Lower leg skin (tissue), 3 donors: ENCODE measurements at regions not wholly inside any gene's neighbourhood (a gene's known extent, or its start where the extent isn't known, plus 50 kb on each side); places are given as distances from the start of the nearest gene placed in this dataset.

ENCODE experiments used
- POLR2A ChIP-seq, 2 donors: fragments of 450-650 bp; IDR thresholded peaks; one replicate each; pipeline ENCODE4 v1.6.1; 2016 to 2017; ENCODE audit warnings: antibody characterized with exemption in 2 of 2, mild to moderate bottlenecking in 1 of 2, moderate library complexity in 1 of 2
- TF ChIP-seq, protein P1 (sequence below), 3 donors: fragments of 450-650 bp; IDR thresholded peaks; one replicate each; pipeline ENCODE4 v1.5.1; 2016; ENCODE audit warnings: antibody characterized with exemption in 3 of 3, mild to moderate bottlenecking in 3 of 3, moderate library complexity in 2 of 3

DNA sequence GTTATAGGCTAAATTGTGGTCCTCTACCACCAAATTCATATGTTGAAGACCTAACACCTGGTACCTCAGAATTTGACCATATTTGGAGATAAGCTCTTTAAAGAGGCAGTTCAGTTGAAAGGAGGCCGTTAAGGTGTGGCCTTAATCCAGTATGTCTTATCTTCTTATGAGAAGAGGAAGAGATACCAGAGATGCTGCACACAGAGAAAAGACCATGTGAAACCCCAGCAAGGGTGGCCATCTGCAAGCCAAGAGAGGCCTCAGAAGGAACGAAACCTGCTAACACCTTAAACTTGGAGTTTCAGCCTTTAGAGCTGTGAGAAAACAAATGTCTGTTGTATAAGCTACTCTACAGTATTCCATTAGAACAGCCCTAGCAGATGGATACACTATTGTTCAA, 528.1 kb upstream of the DCC start:
- TF ChIP-seq, protein P1, sequence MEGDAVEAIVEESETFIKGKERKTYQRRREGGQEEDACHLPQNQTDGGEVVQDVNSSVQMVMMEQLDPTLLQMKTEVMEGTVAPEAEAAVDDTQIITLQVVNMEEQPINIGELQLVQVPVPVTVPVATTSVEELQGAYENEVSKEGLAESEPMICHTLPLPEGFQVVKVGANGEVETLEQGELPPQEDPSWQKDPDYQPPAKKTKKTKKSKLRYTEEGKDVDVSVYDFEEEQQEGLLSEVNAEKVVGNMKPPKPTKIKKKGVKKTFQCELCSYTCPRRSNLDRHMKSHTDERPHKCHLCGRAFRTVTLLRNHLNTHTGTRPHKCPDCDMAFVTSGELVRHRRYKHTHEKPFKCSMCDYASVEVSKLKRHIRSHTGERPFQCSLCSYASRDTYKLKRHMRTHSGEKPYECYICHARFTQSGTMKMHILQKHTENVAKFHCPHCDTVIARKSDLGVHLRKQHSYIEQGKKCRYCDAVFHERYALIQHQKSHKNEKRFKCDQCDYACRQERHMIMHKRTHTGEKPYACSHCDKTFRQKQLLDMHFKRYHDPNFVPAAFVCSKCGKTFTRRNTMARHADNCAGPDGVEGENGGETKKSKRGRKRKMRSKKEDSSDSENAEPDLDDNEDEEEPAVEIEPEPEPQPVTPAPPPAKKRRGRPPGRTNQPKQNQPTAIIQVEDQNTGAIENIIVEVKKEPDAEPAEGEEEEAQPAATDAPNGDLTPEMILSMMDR (IDR thresholded peaks at IDR 0.05), result no peak
- TF ChIP-seq POLR2A (IDR thresholded peaks at IDR 0.05), result no peak
